HG03342 (cell line): ENCODE measurements at regions not wholly inside any gene's neighbourhood (a gene's known extent, or its start where the extent isn't known, plus 50 kb on each side); places are given as distances from the start of the nearest gene placed in this dataset.
"Not testable (repeated sequence)": the region's sequence is repeated elsewhere in the genome, so short reads cannot be mapped to it uniquely, and the experiment has no call there.

Experiments used
- ATAC-seq: cut with Tn5 transposase; IDR thresholded peaks from one replicate; pipeline ENCODE4 v1.9.1; 2021; ENCODE audit warnings: mild to moderate bottlenecking, moderate library complexity; ENCODE audit not compliant: unreplicated experiment

DNA sequence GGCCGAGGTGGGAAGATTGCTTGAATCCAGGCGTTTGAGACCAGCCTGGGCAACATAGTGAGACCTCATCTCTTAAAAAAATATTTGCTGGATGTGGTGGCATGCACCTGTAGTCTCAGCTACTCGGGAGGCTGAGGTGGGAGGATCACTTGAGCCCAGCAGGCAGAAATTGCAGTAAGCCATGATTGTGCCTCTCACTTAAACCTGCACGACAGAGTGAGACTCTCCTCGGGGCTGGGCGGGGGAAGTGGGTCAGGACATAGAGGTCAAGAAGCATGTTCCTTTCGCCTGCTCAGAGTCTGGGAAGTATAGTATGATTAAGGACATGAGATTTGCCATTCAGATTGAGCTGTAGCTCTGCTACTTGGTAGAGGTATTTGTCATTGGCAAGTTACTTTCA is 52.3 kb downstream of the SEPTIN7 start:
- not testable (repeated sequence) for ATAC-seq

DNA sequence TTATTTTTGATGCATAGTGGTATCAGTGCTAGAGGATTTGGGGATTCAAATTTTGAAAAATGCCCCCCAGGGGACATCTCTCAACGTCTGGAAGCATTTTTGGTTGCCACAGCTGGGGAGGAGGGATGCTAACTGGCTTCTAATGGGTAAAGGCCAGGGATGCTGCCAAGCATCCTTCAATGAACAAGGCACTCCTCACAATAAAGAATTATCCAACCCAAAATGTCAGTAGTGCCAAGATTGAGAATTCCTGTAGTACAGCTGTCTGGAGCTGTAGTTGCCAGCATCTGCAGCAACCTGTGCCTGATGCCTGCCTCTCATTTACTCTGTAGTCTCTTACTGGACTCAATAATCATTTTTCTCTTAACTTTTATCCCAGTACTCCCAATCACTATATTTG is 53.5 kb downstream of the SEPTIN7 start:
- no peak for ATAC-seq

DNA sequence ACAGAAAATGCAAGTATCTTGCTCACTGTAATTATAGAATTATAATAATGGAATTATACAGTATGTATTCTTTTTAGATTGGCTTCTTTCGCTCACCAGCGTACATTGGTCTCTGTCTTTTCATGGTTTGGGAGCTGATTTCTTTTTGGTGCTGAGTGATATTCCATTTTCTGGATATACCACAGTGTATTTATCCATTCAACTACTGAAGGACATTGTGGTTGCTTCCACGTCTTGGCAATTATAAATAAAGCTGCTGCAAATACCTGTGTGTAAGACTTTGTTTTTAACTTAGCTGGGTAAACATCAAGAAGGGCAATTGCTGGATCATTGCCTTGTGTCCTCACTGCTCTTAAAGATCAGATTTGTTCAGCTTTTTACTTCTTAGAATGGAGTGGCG is 55.3 kb downstream of the SEPTIN7 start:
- no peak for ATAC-seq

DNA sequence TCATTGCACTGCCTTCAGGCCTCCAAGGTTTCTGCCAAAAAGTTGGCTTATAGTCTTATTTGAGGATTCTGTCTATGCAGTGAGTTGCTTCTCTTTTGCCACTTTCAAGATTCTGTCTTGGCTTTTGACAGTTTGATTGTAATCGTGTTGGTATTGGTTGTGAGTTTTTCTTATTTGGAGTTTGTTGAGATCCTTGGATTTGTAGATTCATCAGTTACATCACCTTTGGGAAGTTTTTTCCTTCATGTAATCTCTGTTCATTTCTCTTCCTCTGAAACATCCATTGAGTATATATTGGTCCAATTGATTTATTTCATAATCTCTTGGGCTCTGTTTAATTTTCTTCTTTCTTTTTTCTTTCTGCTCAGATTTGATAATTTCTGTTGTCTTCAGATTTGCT is 59.8 kb downstream of the SEPTIN7 start:
- no peak for ATAC-seq

DNA sequence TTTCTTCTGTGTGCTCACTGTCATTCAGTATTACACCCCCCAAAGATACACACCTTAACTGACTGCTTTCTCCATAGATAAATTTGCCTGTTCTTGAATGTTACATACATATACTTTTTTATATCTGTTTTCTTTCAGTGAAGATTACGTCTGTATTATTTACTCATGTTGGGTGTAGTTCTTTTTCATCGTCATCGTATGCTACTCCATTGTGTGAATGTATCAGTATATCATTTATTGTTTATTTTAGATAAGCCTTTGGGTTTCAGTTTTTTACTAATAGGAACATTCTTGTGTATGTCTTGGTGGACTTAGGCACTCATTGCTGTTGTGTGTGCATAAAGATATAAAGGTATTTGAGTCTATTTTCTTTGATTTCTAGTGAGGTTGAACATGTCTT is 64.4 kb downstream of the SEPTIN7 start:
- ATAC-seq: no peak

- no peak for ATAC-seq
Measured at GRCh38 chr7:35866186-35866585, 65.3 kb downstream of the SEPTIN7 start.

DNA sequence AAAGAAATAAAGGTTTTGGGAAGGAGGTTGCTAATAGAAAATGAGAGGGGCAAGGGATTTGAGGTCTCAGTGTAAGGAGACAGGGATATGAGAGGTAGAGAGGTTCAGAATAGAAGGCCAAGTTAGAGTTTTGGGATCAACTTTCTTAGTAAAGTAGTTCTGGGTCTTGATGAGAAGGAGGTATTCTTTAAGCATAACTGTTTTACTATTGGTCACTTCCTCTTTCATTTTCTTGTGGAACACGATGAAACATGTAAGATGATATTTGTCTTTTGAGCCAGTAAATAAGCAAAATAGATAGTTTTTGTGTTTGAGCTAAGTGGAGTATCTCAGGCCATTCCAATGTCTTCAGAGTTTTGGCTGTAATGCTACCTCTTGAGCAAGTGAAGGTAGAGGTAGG is 68.3 kb downstream of the SEPTIN7 start:
- not testable (repeated sequence) for ATAC-seq

DNA sequence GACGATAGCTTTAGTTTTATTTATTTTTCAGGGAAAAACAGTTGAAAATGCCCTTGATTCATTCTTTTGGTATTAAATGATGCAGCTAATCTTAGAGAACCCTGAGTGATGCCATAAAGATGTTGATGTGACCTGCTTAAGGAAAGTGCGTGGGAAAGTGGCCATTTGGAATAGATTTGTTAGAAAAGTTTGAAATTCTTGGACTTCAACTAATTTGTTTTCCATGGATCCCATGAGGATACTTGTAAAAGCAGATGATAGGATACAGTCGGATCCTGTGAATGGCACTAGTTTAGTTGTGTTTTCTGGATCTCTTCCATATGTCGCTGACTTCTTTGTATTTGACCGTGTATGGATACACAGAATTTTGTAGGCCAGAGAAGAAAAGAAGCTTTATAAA is 69.0 kb downstream of the SEPTIN7 start:
- ATAC-seq: no peak

DNA sequence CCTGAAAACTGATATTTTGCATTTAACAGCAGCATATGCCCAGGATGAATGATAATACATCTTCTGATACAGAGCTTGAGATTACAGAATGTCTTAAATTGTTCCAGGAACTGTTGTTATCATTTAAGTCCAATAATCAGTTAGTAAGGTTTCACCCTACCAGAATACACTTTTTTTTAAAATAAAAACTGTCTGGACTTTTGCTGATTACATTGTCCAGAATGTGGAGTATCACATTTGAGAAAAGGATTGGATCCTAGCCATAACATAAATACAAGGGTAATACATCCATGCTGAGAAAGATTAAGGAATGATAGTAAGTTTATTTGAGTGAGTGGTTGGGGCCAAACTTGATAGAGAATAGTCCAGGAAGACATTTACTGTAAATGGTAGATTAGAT is 71.0 kb downstream of the SEPTIN7 start:
- no peak for ATAC-seq

DNA sequence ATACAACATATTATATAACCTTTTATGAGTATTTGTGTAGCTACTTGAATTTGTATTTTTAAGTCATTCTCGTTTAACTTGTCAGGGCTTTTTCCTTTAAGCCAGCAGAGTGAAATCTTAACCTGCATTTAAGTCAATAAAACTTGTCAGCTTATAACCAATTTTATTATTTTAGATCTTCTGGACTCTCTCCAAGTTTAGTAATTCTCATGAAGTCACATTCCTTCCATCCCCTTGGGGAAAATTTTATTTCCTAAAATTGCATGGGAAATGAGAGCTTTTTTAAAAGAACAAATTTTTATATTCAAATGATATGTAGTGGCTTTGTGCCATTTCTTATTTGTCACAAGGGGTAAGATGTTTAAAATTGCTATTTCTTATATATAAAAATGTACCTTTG is 74.0 kb downstream of the SEPTIN7 start:
- no peak for ATAC-seq

DNA sequence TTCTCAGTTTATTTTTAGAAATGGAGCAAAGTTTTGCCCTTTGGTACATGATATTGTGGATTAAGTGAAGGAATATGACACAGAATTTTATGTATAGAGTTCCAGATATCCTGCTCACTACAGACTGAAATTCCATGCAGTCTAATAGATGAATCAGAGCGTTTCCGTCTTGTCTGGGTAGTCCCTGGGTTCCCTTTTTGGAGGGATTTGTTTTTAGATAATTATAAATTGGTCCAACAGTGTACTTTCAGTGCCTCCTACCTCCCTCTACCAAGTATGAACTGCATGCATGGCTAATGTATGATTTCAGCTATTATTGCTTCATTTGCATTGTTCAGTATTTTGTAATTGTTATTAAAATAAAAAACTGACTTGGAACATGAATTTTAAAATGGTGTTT is 74.4 kb downstream of the SEPTIN7 start:
- no peak for ATAC-seq

DNA sequence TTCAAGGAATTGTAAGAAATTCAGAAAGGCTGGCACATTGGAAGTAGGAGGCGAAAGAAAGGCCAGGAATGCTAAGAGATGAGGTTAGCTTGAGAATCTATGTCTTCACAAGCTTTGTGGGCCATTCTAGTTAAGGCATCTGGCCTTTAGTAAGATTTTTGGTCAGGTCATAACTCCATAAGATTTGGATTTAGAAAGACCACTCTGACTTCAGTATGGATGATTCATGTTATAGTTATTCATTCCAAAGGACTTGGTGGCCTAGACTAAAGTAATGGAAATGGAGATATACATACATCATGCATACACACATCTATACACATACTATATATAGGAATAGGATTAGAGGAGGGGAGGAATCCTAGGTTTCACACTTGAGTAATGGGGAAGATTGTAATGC is 77.5 kb downstream of the SEPTIN7 start:
- ATAC-seq: no peak

- ATAC-seq: not testable (repeated sequence)
Measured at GRCh38 chr7:35887430-35887829, 86.6 kb downstream of the SEPTIN7 start.

DNA sequence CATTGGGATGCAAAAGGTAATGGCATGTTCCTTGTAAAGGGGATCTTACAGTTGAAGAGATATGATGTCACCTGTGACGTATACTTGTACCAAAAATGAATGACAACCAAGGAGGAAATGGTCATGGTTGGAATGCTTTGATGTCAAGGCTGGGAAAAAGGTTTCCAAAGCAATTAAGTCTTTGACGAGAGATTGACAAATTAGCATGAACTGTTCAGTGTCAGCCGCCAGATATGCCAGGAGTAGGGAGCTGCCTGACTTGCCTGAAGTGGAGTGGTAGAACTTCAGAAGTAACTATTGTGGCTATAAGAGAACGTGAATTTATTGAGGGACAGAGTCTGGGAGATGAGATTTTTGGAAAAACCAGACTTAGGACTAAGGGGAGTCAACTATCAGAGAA is 88.1 kb downstream of the SEPTIN7 start:
- no peak for ATAC-seq

- ATAC-seq: no peak
Measured at GRCh38 chr7:35889870-35890269, 89.0 kb downstream of the SEPTIN7 start.

DNA sequence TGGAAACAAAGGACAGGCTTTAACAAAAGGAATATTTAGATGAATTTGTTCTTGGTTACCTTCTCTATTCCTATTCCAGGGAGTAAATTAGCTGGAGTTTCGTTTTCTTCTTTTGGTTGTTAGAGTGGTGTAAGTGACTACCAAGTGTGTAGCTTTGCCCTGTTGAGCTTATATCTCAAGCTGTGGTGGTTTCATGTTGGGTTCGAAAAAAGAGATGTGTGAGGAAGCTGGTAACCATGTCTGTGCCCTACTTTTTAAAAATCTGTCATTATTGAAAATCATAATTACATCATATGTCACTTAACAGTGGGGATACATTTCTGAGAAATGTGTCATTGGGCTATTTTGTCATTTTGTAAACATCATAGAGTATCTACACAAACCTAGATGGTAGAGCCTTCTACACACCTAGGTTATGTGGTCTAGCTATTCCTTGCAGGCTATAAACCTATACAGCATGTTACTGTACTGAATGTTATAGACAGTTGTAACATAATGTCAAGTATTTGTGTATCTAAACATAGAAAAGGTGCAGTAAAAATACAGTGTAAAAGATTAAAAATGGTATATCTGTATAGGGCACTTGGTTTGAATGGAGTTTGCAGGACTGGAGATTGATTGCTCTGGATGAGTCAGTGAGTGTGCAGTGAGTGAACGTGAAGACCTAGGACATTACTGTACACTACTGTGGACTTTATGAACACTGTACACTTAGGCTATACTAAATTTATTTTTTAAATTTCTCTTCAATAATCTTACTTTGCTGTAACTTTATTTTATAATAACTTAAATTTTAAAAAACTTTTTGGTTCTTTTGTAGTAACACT is 90.4 kb downstream of the SEPTIN7 start:
- ATAC-seq: no peak

DNA sequence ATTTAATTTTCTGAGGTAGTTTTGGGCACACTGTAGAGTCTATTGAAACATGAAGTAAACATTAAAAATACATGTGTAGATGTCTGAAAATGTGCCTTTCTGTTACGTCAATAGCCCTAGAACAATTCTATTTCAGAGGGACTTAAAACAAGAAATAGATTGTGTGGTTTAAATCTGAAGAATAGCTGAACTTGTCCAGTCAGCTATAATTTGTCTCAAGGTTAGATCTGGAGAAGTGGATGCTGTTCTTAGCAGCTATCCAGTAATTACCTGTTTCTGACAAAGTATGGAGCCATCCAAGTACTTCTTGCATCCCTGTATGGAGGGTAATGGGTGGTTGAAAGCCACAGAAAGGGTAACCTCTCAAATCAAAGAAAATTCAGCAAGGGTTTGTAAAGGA is 92.8 kb downstream of the SEPTIN7 start:
- ATAC-seq: no peak

GRCh38 chr7:35894721-35895120 is 93.9 kb downstream of the SEPTIN7 start:
- no peak for ATAC-seq

- no peak for ATAC-seq
Measured at GRCh38 chr7:35900651-35901050, 99.8 kb downstream of the SEPTIN7 start.

DNA sequence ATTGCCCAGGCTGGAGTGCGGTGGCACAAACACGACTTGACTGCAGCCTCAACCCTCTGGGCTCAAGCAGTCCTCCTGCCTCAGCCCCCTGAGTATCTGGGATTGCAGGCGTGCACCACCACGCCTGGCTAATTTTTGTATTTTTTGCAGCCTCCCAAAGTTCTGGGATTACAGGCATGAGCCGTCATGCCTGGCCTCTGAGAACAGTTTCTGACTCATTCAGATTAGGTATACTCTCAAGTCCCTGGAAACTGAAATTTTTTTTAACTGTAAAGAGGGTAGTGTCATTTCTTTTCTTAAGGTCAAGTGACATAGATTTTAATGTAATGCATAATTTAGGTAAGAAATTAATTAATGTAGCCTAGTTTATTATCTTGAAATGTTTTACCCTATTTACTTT is 104.7 kb downstream of the SEPTIN7 start:
- ATAC-seq: no peak

GRCh38 chr7:35906191-35906908 is 105.5 kb downstream of the SEPTIN7 start:
- ATAC-seq: peak; percentile 83
